ENCODE measurements at regions not wholly inside any gene's neighbourhood (a gene's known extent, or its start where the extent isn't known, plus 50 kb on each side); places are given as distances from the start of the nearest gene placed in this dataset.

- TF ChIP-seq EZH2 (IDR thresholded peaks at IDR 0.05) (no peak), CTCF (IDR thresholded peaks at IDR 0.05) (no peak)
Measured at GRCh38 chr7:121459148-121459547, 63.0 kb upstream of the FAM3C start.

Data from neural progenitor cell (in vitro differentiated cells).